WERI-Rb-1 (cell line): ENCODE measurements at regions not wholly inside any gene's neighbourhood (a gene's known extent, or its start where the extent isn't known, plus 50 kb on each side); places are given as distances from the start of the nearest gene placed in this dataset.

ENCODE experiments used
- DNase-seq: peaks from one replicate; pipeline ENCODE4 v3.0.0-alpha.2; 2020
- H3K27ac ChIP-seq: fragments of 250-450 bp; sonication (Bioruptor Pico); 2 replicates; pipeline ENCODE4 v1.5.1; 2020; ENCODE audit warnings: mild to moderate bottlenecking, moderate library complexity
- H3K27me3 ChIP-seq: fragments of 250-450 bp; sonication (Bioruptor Pico); 2 replicates; pipeline ENCODE4 v1.5.1; 2021; ENCODE audit warnings: mild to moderate bottlenecking, low read depth, moderate library complexity; ENCODE audit not compliant: insufficient read depth, severe bottlenecking
- H3K36me3 ChIP-seq: fragments of 250-450 bp; sonication (Bioruptor Pico); 2 replicates; pipeline ENCODE4 v1.5.1; 2020; ENCODE audit warnings: mild to moderate bottlenecking, moderate library complexity
- H3K4me3 ChIP-seq: 2 replicates; pipeline ENCODE4 v1.5.1; 2011; ENCODE audit warnings: low read depth, mild to moderate bottlenecking, control low read depth, low read length
- H3K9me3 ChIP-seq: fragments of 250-450 bp; sonication (Bioruptor Pico); 2 replicates; pipeline ENCODE4 v1.5.1; 2021; ENCODE audit warnings: mild to moderate bottlenecking, moderate library complexity; ENCODE audit not compliant: severe bottlenecking
- TF ChIP-seq, protein P1 (sequence below): IDR thresholded peaks from 2 replicates; pipeline ENCODE4 v1.5.1; 2011; ENCODE audit warnings: low read depth, mild to moderate bottlenecking, control low read depth, inconsistent platforms, low read length

DNA sequence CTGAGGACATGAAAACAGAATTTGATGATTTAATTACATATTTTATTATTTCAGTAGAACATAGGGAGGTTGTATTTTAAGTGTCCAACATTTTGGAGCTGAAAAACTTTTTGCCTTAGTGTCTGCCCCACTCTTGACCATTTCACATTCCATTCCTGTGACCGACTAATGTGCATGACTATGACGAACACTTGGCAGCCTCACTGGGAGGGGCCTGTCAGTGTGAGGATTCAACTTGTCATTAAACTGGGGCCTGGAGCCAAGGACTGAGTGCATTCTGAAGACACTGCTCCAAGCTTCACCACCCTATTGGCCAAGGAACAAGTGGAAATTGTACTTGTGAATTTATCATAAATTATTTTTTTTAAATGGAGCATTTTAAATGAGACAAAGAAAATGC, 661.3 kb downstream of the BCKDHB start:
- TF ChIP-seq, protein P1, sequence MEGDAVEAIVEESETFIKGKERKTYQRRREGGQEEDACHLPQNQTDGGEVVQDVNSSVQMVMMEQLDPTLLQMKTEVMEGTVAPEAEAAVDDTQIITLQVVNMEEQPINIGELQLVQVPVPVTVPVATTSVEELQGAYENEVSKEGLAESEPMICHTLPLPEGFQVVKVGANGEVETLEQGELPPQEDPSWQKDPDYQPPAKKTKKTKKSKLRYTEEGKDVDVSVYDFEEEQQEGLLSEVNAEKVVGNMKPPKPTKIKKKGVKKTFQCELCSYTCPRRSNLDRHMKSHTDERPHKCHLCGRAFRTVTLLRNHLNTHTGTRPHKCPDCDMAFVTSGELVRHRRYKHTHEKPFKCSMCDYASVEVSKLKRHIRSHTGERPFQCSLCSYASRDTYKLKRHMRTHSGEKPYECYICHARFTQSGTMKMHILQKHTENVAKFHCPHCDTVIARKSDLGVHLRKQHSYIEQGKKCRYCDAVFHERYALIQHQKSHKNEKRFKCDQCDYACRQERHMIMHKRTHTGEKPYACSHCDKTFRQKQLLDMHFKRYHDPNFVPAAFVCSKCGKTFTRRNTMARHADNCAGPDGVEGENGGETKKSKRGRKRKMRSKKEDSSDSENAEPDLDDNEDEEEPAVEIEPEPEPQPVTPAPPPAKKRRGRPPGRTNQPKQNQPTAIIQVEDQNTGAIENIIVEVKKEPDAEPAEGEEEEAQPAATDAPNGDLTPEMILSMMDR: no peak

DNA sequence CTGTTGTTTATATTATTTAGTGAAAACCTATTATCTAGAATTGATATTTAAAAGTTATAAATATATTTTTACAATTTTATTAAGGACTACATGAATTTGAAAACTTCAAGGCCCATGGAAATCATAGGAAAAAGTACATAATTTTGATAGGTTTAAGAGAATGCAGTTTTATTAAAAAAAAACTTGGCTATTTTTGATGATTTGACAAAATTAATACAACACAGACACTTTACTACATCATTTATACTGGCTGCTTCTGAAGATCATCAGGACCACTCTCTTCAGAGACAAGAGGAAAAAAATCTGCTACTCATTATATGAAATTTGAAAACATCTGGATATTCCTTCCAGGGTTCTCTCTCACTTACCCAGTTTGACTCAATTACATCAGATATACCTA, 637.7 kb downstream of the BCKDHB start:
- Histone ChIP-seq H3K27ac (no peak overlapping the region), H3K9me3 (no peaks in the 10 kb centered on the region), H3K36me3 (no peaks in the 10 kb centered on the region), H3K27me3 (no peaks in the 10 kb centered on the region), H3K4me3 (no peak overlapping the region)
- TF ChIP-seq, protein P1: no peak
- no peak for DNase-seq

More for the DNA sequence above, 661.3 kb downstream of the BCKDHB start:
- H3K4me3 ChIP-seq: no peak overlapping the region
- DNase-seq: no peak
- no peaks in the 10 kb centered on the region for H3K36me3 ChIP-seq
- no peak overlapping the region for H3K27ac ChIP-seq
- H3K9me3 ChIP-seq: no peaks in the 10 kb centered on the region
- no peaks in the 10 kb centered on the region for H3K27me3 ChIP-seq

DNA sequence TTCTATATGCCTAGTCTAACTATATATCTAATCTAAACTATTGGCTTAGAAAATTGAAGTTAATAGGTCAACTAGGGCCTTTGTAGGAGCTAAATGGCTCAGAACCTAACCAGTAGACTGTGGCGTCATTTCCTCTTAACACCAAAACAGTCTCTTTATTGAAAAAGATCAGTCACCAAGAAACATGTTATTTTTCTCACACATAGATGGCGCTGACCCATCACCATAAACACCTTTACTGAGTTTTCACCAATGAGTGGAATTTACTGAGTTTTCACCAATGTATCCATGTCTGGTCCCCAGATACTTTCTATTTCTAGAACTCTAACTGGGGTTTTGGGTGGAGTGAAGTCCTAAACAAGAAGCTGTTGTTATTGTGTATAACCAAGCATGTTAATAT, 636.0 kb downstream of the BCKDHB start:
- no peaks in the 10 kb centered on the region for H3K27me3 ChIP-seq
- DNase-seq: no peak
- TF ChIP-seq, protein P1: peak; percentile 24; the same call in 1 of the 2 replicates
- H3K4me3 ChIP-seq: no peak overlapping the region
- no peaks in the 10 kb centered on the region for H3K36me3 ChIP-seq
- H3K9me3 ChIP-seq: no peaks in the 10 kb centered on the region
- H3K27ac ChIP-seq: no peak overlapping the region

GRCh38 chr6:80733641-80734040, 627.2 kb downstream of the BCKDHB start:
- TF ChIP-seq, protein P1: no peak
- no peak for DNase-seq
- Histone ChIP-seq H3K4me3 (no peak overlapping the region), H3K36me3 (no peaks in the 10 kb centered on the region), H3K27me3 (no peaks in the 10 kb centered on the region), H3K27ac (no peak overlapping the region), H3K9me3 (no peaks in the 10 kb centered on the region)

- H3K27me3 ChIP-seq: no peaks in the 10 kb centered on the region
- DNase-seq: no peak
- H3K27ac ChIP-seq: no peak overlapping the region
- TF ChIP-seq, protein P1: no peak
- H3K4me3 ChIP-seq: no peak overlapping the region
- H3K9me3 ChIP-seq: no peaks in the 10 kb centered on the region
- no peaks in the 10 kb centered on the region for H3K36me3 ChIP-seq
These were observed 622.4 kb downstream of the BCKDHB start for GRCh38 chr6:80728830-80729229.

DNA sequence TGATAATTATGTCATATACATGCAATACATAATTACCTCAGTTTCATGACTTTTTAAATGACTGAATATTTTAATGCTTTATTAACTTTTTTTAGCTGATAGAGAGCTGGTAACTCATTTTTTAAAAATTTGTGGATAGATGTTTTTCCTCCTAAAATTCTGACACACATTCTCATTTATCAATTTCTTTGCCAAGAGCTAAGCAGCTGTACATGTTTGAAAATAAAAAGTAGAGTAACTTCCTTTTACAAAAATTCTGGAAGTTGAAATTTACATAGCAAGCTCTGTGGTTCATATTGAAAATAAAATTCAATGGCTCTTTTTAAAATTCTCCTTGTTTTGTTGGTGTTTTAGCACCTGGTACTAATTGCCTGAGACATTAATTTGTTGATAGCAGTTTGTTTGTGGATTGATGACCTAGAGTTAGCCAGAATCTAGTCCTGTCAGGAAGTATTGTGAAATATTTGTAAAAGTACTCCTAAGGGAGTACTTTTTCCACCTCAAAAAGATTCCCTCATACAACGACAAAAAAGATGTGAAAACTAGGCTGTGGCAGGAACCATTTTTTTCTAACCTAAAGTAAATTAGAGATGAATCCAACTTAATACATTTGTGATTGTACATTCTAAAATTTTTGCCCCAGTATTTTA, 621.8 kb downstream of the BCKDHB start:
- no peak overlapping the region for H3K4me3 ChIP-seq
- H3K27me3 ChIP-seq: no peaks in the 10 kb centered on the region
- no peak overlapping the region for H3K27ac ChIP-seq
- DNase-seq: no peak
- TF ChIP-seq, protein P1: no peak
- H3K36me3 ChIP-seq: no peaks in the 10 kb centered on the region
- H3K9me3 ChIP-seq: no peaks in the 10 kb centered on the region
